SK-N-SH (cell line): ENCODE measurements at regions not wholly inside any gene's neighbourhood (a gene's known extent, or its start where the extent isn't known, plus 50 kb on each side); places are given as distances from the start of the nearest gene placed in this dataset.
A peak's percentile ranks its signal among the peaks of the same experiment; 100 is the strongest.

Experiments used
- CTCF ChIP-seq: fragments of 200-600 bp; sonication (generic); IDR thresholded peaks from 2 replicates; pipeline ENCODE4 v1.6.1; 2017; ENCODE audit warnings: antibody characterized with exemption, mild to moderate bottlenecking, moderate library complexity
- GATA2 ChIP-seq: sonication (generic); formaldehyde crosslinking; IDR thresholded peaks from 2 replicates; pipeline ENCODE4 v1.5.0; 2020; ENCODE audit warnings: mild to moderate bottlenecking, missing genetic modification reagents
- IRF3 ChIP-seq: fragments of 150-350 bp; IDR thresholded peaks from 2 replicates; pipeline ENCODE4 v1.6.1; 2016; ENCODE audit warnings: mild to moderate bottlenecking, low read depth, low read length
- NRF1 ChIP-seq: IDR thresholded peaks from 2 replicates; pipeline ENCODE4 v1.6.1; 2012; ENCODE audit warnings: low read depth, mild to moderate bottlenecking, low read length
- RAD21 ChIP-seq: IDR thresholded peaks from 2 replicates; pipeline ENCODE4 v1.6.1; 2012; ENCODE audit warnings: mild to moderate bottlenecking, low read length
- REST ChIP-seq: IDR thresholded peaks from 2 replicates; pipeline ENCODE4 v1.6.1; 2012; ENCODE audit warnings: mild to moderate bottlenecking, low read depth, low read length, moderate library complexity
- SMC3 ChIP-seq: IDR thresholded peaks from 2 replicates; pipeline ENCODE4 v1.6.1; 2012; ENCODE audit warnings: low read depth, low read length, improper control_type of control experiment

- TF ChIP-seq RAD21 (no peak; the same call in 1 of the 2 replicates), CTCF (no peak), NRF1 (no peak), SMC3 (no peak), GATA2 (CRISPR knock-in tag) (peak; percentile 93), REST (no peak), IRF3 (no peak)
Observed at GRCh38 chr5:155103146-155103545, 89.6 kb downstream of the KIF4B start.
